Gastroesophageal sphincter (tissue), 4 donors: ENCODE measurements at regions not wholly inside any gene's neighbourhood (a gene's known extent, or its start where the extent isn't known, plus 50 kb on each side); places are given as distances from the start of the nearest gene placed in this dataset.

Experiments used
- ATAC-seq: fragments of 150-250 bp; one replicate; pipeline ENCODE4 v1.9.1; 2016; ENCODE audit warnings: mild to moderate bottlenecking, moderate library complexity
- H3K27ac ChIP-seq, 4 donors: fragments of 200-600 bp; sonication (generic) in 3 of 4; 1 replicate in 3 of 4; 2 replicates in 1 of 4; pipeline ENCODE4 v1.5.1; 2016 to 2019
- H3K27me3 ChIP-seq: fragments of 200-600 bp; sonication (generic); one replicate; pipeline ENCODE4 v1.5.1; 2019
- H3K36me3 ChIP-seq, 2 donors: fragments of 200-600 bp; sonication (generic); one replicate each; pipeline ENCODE4 v1.5.1; 2019; ENCODE audit warnings: control low read depth in 1 of 2
- H3K4me1 ChIP-seq, 3 donors: fragments of 200-600 bp; sonication (generic); 1 replicate in 2 of 3; 2 replicates in 1 of 3; pipeline ENCODE4 v1.5.1; 2016 to 2019; ENCODE audit warnings: control low read depth in 2 of 3
- H3K4me3 ChIP-seq, 2 donors: fragments of 200-600 bp; sonication (generic); one replicate each; pipeline ENCODE4 v1.5.1; 2019; ENCODE audit warnings: mild to moderate bottlenecking in 1 of 2, moderate library complexity in 1 of 2
- H3K9me3 ChIP-seq, 3 donors: fragments of 200-600 bp; sonication (generic); one replicate each; pipeline ENCODE4 v1.5.1; 2017 to 2019; ENCODE audit warnings: control low read depth in 2 of 3
- EP300 ChIP-seq: sonication (generic); formaldehyde crosslinking; IDR thresholded peaks from one replicate; pipeline ENCODE4 v1.6.1; 2017; ENCODE audit warnings: antibody characterized with exemption, mild to moderate bottlenecking
- POLR2A ChIP-seq, 2 donors: fragments of 450-650 bp; IDR thresholded peaks; one replicate each; pipeline ENCODE4 v1.6.1; 2017; ENCODE audit warnings: antibody characterized with exemption in 2 of 2, mild to moderate bottlenecking in 2 of 2, moderate library complexity in 1 of 2
- POLR2AphosphoS5 ChIP-seq: sonication (generic); formaldehyde crosslinking; IDR thresholded peaks from one replicate; pipeline ENCODE4 v1.6.1; 2017; ENCODE audit warnings: antibody characterized with exemption
- WGBS, 2 donors: methylation state at CpG; one replicate each; pipeline ENCODE4 v1.1.5; 2018; ENCODE audit warnings: low coverage in 1 of 2; 5-methylcytosine and 5-hydroxymethylcytosine counted together
- TF ChIP-seq, protein P1 (sequence below), 4 experiments: fragments of 200-600 bp in 2 of 4; fragments of 450-650 bp in 2 of 4; sonication (generic) in 1 of 4; IDR thresholded peaks; one replicate each; pipeline ENCODE4 v1.5.1; 2017 to 2019; ENCODE audit warnings: antibody characterized with exemption in 4 of 4, mild to moderate bottlenecking in 2 of 4, moderate library complexity in 2 of 4

DNA sequence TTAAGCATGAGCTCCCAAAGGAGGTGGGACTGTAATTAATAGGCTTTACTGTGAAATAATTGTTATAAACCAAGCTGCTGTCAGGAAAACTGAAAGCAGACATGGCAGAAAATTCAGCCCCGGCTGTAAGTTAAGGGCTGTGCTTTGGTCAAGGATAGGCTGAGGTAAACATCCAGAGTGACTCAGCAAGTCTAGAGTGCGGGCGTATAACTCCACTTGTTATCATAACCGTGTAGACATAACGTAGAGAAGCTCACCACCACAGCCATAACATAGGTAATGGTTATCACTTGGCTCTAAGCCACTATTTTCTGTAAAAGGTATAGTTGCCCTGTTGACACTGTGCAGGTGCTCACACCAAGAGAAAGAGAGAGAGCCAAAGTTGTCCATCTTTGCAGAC is 316.8 kb downstream of the DCDC2C start:
- WGBS, 2 donors: 29 to 50% methylated on average over 5 of the region's 5 CpGs
- H3K4me1 ChIP-seq: no peaks in the 10 kb centered on the region
- no peak for ATAC-seq
- TF ChIP-seq POLR2A (IDR thresholded peaks at IDR 0.05) (no peak), EP300 (no peak), POLR2AphosphoS5 (no peak)
- TF ChIP-seq, protein P1, sequence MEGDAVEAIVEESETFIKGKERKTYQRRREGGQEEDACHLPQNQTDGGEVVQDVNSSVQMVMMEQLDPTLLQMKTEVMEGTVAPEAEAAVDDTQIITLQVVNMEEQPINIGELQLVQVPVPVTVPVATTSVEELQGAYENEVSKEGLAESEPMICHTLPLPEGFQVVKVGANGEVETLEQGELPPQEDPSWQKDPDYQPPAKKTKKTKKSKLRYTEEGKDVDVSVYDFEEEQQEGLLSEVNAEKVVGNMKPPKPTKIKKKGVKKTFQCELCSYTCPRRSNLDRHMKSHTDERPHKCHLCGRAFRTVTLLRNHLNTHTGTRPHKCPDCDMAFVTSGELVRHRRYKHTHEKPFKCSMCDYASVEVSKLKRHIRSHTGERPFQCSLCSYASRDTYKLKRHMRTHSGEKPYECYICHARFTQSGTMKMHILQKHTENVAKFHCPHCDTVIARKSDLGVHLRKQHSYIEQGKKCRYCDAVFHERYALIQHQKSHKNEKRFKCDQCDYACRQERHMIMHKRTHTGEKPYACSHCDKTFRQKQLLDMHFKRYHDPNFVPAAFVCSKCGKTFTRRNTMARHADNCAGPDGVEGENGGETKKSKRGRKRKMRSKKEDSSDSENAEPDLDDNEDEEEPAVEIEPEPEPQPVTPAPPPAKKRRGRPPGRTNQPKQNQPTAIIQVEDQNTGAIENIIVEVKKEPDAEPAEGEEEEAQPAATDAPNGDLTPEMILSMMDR (IDR thresholded peaks at IDR 0.05): no peak
- H3K27me3 ChIP-seq: no peaks in the 10 kb centered on the region
- no peak overlapping the region for H3K27ac ChIP-seq
- no peak overlapping the region for H3K4me3 ChIP-seq
- H3K36me3 ChIP-seq: no peaks in the 10 kb centered on the region
- H3K9me3 ChIP-seq: peaks cover 0 to 11% (median 0%) of the 10 kb centered on the region in 3 donors

DNA sequence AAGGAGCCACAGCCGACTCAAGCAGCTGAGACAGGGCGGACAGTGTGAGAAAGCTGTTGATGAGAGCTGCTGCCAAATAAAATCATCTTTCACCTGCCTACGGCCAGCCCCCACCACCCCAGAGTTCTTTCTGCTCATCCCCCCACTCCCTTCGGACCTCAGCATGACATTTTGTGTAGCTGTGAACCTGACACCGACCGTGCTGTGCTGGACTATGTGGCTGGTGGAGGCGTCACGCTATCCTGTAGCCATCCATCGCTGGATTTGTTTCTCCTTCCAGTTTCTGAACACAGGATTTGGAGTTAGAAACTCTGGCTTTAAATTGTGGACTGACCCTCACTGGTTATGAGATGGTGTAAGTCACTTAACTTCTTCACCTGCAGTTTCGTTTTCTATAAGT is 317.3 kb downstream of the DCDC2C start:
- Histone ChIP-seq H3K4me1 (no peaks in the 10 kb centered on the region), H3K9me3 (peaks cover 0 to 11% (median 0%) of the 10 kb centered on the region in 3 donors), H3K27ac (no peak overlapping the region), H3K36me3 (no peaks in the 10 kb centered on the region), H3K4me3 (no peak overlapping the region), H3K27me3 (no peaks in the 10 kb centered on the region)
- ATAC-seq: no peak
- TF ChIP-seq POLR2AphosphoS5 (no peak), POLR2A (IDR thresholded peaks at IDR 0.05) (no peak), EP300 (no peak)
- TF ChIP-seq, protein P1 (IDR thresholded peaks at IDR 0.05): no peak
- 56 to 68% methylated on average over 7 to 10 of the region's 10 CpGs for WGBS, 2 donors

DNA sequence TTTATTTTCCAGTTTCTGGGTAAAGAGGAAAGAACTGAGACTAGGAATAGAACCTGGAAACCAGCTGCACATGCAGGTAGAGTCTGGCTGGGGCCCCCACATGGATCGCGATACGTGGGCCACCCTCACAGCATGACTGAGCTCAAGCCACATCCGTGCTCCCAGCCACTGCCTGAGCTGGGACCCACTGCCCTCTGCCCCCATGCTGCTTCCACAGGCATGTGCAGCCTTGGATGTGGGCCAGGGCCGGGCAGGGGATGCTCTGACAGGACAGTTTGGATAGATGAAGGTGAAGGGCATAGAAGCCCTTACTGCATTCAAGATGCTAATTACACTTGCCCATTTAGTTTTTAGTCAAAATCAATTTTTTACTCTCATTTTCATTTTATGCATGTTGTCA is 321.2 kb downstream of the DCDC2C start:
- TF ChIP-seq EP300 (no peak), POLR2A (IDR thresholded peaks at IDR 0.05) (no peak), POLR2AphosphoS5 (no peak)
- TF ChIP-seq, protein P1 (IDR thresholded peaks at IDR 0.05): no peak

DNA sequence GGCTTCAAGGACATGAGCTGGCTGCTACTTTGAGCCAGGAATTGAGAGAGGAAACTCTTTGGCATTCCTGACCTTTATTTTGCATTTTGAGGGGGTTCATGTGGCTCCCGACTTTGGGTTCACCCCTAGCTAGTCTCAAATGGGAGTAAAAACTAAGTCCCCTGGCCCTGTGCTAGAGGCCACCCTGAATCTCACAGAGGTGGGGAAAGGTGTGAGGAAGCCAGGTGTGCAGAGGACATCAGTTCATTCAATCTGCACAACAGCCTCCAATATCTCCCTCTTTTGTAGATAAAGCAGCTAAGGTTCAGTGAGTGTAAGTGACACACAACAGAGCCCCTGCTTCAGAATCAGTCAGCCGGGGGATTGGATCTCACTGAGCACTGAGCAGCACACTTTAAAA is 325.7 kb downstream of the DCDC2C start:
- TF ChIP-seq POLR2A (IDR thresholded peaks at IDR 0.05) (no peak), EP300 (no peak), POLR2AphosphoS5 (no peak)
- TF ChIP-seq, protein P1 (IDR thresholded peaks at IDR 0.05): no peak
- Histone ChIP-seq H3K4me3 (no peak overlapping the region), H3K27me3 (no peaks in the 10 kb centered on the region), H3K36me3 (no peaks in the 10 kb centered on the region), H3K9me3 (no peaks in the 10 kb centered on the region), H3K4me1 (no peaks in the 10 kb centered on the region), H3K27ac (no peak overlapping the region)
- no peak for ATAC-seq
- WGBS, 2 donors: 56 to 77% methylated on average over 1 of the region's 2 CpGs

More for the DNA sequence above, 321.2 kb downstream of the DCDC2C start:
- ATAC-seq: no peak
- no peaks in the 10 kb centered on the region for H3K9me3 ChIP-seq
- 90% methylated on average over 4 of the region's 5 CpGs; no CpG with 5 or more reads in 1 of the 2 donors for WGBS, 2 donors
- no peak overlapping the region for H3K27ac ChIP-seq
- no peaks in the 10 kb centered on the region for H3K27me3 ChIP-seq
- H3K4me1 ChIP-seq: no peaks in the 10 kb centered on the region
- no peak overlapping the region for H3K4me3 ChIP-seq
- no peaks in the 10 kb centered on the region for H3K36me3 ChIP-seq

DNA sequence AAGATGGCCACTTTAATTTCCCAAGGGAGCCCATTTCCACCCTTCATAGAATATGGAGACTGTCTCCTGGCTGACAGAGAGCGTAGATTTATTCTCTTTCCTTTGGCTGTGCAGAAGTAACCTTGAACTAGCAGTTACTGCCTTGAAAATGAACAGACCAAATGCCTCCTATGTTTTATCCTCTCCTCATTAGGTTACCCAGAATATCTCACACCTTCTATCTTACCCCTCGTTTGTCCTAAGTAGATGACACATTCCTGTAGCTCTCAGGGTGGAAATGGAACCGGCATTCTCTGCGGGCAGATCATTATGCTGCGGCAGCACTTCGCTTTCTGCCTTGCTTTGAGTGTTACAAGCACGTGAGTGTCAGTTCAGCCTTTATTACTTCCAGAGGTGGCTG is 336.5 kb downstream of the DCDC2C start:
- peaks cover 4% of the 10 kb centered on the region for H3K27me3 ChIP-seq
- no peak for ATAC-seq
- H3K4me1 ChIP-seq: no peaks in the 10 kb centered on the region
- H3K27ac ChIP-seq: no peak overlapping the region
- no peak overlapping the region for H3K4me3 ChIP-seq
- H3K36me3 ChIP-seq: no peaks in the 10 kb centered on the region
- WGBS, 2 donors: 55 to 68% methylated on average over 7 of the region's 7 CpGs
- TF ChIP-seq EP300 (no peak), POLR2AphosphoS5 (no peak), POLR2A (IDR thresholded peaks at IDR 0.05) (no peak)
- TF ChIP-seq, protein P1 (IDR thresholded peaks at IDR 0.05): no peak
- no peaks in the 10 kb centered on the region for H3K9me3 ChIP-seq
